NB4 (cell line): ENCODE measurements at regions not wholly inside any gene's neighbourhood (a gene's known extent, or its start where the extent isn't known, plus 50 kb on each side); places are given as distances from the start of the nearest gene placed in this dataset.

Experiments used
- POLR2A ChIP-seq: IDR thresholded peaks from 2 replicates; pipeline ENCODE4 v1.6.1; 2011; ENCODE audit warnings: mild to moderate bottlenecking; ENCODE audit not compliant: insufficient read length; ENCODE audit errors: extremely low read depth
- TF ChIP-seq, protein P1 (sequence below): IDR thresholded peaks from one replicate; pipeline ENCODE4 v1.5.1; 2012; ENCODE audit warnings: low read depth, low read length

DNA sequence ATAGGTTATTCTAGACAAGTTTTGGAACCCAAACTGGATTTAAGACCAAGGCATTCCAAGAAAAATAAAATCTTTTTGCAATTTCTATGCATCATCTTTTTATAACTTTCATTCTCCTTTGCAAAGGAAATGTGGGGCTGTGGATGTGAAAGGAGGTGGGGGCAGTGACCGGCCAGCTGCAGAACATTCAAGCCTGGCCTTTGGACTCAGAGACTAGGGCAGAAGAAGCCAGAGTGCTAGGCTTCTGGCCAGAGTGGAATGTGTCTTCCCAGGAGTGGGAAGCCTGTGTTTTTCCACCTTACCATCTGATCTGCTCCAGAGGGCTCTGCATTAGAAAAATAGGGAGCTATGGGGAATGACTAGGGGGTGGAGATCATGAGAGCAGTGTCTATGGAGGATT, 148.5 kb downstream of the C9orf152 start:
- TF ChIP-seq, protein P1, sequence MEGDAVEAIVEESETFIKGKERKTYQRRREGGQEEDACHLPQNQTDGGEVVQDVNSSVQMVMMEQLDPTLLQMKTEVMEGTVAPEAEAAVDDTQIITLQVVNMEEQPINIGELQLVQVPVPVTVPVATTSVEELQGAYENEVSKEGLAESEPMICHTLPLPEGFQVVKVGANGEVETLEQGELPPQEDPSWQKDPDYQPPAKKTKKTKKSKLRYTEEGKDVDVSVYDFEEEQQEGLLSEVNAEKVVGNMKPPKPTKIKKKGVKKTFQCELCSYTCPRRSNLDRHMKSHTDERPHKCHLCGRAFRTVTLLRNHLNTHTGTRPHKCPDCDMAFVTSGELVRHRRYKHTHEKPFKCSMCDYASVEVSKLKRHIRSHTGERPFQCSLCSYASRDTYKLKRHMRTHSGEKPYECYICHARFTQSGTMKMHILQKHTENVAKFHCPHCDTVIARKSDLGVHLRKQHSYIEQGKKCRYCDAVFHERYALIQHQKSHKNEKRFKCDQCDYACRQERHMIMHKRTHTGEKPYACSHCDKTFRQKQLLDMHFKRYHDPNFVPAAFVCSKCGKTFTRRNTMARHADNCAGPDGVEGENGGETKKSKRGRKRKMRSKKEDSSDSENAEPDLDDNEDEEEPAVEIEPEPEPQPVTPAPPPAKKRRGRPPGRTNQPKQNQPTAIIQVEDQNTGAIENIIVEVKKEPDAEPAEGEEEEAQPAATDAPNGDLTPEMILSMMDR = no peak
- TF ChIP-seq POLR2A = no peak
